Right lobe of liver (tissue), 4 donors: ENCODE measurements at regions not wholly inside any gene's neighbourhood (a gene's known extent, or its start where the extent isn't known, plus 50 kb on each side); places are given as distances from the start of the nearest gene placed in this dataset.

Source experiments
- POLR2A ChIP-seq: fragments of 450-650 bp; IDR thresholded peaks from one replicate; pipeline ENCODE4 v1.6.1; 2017; ENCODE audit warnings: antibody characterized with exemption, mild to moderate bottlenecking
- TF ChIP-seq, protein P1 (sequence below), 4 donors: fragments of 200-600 bp in 3 of 4; fragments of 450-650 bp in 1 of 4; IDR thresholded peaks; one replicate each; pipeline versions ENCODE4 v1.5.1 to v1.8.0; 2016 to 2022; ENCODE audit warnings: antibody characterized with exemption in 4 of 4, mild to moderate bottlenecking in 2 of 4
- donor health status: DM: no; HTN: no; CAD: no.
- donor health status: DM: no; HTN: no; CAD: no.
- donor health status: DM: no; HTN: yes; CAD: no.

- TF ChIP-seq, protein P1, sequence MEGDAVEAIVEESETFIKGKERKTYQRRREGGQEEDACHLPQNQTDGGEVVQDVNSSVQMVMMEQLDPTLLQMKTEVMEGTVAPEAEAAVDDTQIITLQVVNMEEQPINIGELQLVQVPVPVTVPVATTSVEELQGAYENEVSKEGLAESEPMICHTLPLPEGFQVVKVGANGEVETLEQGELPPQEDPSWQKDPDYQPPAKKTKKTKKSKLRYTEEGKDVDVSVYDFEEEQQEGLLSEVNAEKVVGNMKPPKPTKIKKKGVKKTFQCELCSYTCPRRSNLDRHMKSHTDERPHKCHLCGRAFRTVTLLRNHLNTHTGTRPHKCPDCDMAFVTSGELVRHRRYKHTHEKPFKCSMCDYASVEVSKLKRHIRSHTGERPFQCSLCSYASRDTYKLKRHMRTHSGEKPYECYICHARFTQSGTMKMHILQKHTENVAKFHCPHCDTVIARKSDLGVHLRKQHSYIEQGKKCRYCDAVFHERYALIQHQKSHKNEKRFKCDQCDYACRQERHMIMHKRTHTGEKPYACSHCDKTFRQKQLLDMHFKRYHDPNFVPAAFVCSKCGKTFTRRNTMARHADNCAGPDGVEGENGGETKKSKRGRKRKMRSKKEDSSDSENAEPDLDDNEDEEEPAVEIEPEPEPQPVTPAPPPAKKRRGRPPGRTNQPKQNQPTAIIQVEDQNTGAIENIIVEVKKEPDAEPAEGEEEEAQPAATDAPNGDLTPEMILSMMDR (IDR thresholded peaks at IDR 0.05) = no peak
- TF ChIP-seq POLR2A = no peak
Measured at GRCh38 chr7:16345979-16346958, 75.1 kb downstream of the CRPPA start.
